H1 (cell line): ENCODE measurements at regions not wholly inside any gene's neighbourhood (a gene's known extent, or its start where the extent isn't known, plus 50 kb on each side); places are given as distances from the start of the nearest gene placed in this dataset.

Experiments used
- CTCF ChIP-seq, 3 experiments: IDR thresholded peaks; 1 replicate in 2 of 3; 2 replicates in 1 of 3; pipeline versions ENCODE4 v1.5.1 to v1.6.1; 2011; ENCODE audit warnings: low read length in 3 of 3, mild to moderate bottlenecking in 3 of 3, inconsistent platforms in 2 of 3, low read depth in 1 of 3, moderate library complexity in 1 of 3; ENCODE audit not compliant: insufficient read depth in 1 of 3; ENCODE audit errors: control extremely low read depth in 1 of 3
- EP300 ChIP-seq, 2 experiments: IDR thresholded peaks; 1 replicate in 1 of 2; 2 replicates in 1 of 2; pipeline ENCODE4 v1.6.1; 2011 to 2012; ENCODE audit warnings: low read depth in 2 of 2, low read length in 2 of 2, mild to moderate bottlenecking in 2 of 2, borderline replicate concordance in 1 of 2, inconsistent platforms in 1 of 2, moderate library complexity in 1 of 2
- JUND ChIP-seq: IDR thresholded peaks from 2 replicates; pipeline ENCODE4 v1.6.1; 2011; ENCODE audit warnings: mild to moderate bottlenecking, improper control_type of control experiment, low read length
- TAF1 ChIP-seq: IDR thresholded peaks from 2 replicates; pipeline ENCODE4 v1.6.1; 2011; ENCODE audit warnings: mild to moderate bottlenecking, low read depth, low read length

GRCh38 chr1:239306426-239306825 is 79.9 kb upstream of the CHRM3 start:
- TF ChIP-seq CTCF (IDR thresholded peaks at IDR 0.05; ENCODE audit: control extremely low read depth in 1 of 3, insufficient read depth in 1 of 3, low read depth in 1 of 3, low read length in 3 of 3): no peak
- no peak for TF ChIP-seq JUND
- TF ChIP-seq TAF1: no peak
- TF ChIP-seq EP300 (IDR thresholded peaks at IDR 0.05; ENCODE audit: borderline replicate concordance in 1 of 2, low read depth in 2 of 2, low read length in 2 of 2): no peak
